Glutamatergic neuron (in vitro differentiated cells): ENCODE measurements at regions not wholly inside any gene's neighbourhood (a gene's known extent, or its start where the extent isn't known, plus 50 kb on each side); places are given as distances from the start of the nearest gene placed in this dataset.

ENCODE experiments used
- DNase-seq: peaks from one replicate; pipeline ENCODE4 v3.0.0; 2022
- H3K27ac Mint-ChIP-seq: one replicate; pipeline ENCODE4 v1.8.0; 2020; ENCODE audit warnings: mild to moderate bottlenecking, mixed read lengths, inconsistent platforms; ENCODE audit not compliant: unreplicated experiment
- H3K27me3 Mint-ChIP-seq: one replicate; pipeline ENCODE4 v1.8.0; 2020; ENCODE audit warnings: mild to moderate bottlenecking, moderate library complexity, mixed read lengths, inconsistent platforms; ENCODE audit not compliant: unreplicated experiment
- H3K36me3 Mint-ChIP-seq: one replicate; pipeline ENCODE4 v1.8.0; 2020; ENCODE audit warnings: mild to moderate bottlenecking, mixed read lengths, inconsistent platforms; ENCODE audit not compliant: unreplicated experiment
- H3K4me1 Mint-ChIP-seq: one replicate; pipeline ENCODE4 v1.8.0; 2020; ENCODE audit warnings: mild to moderate bottlenecking, low read depth, mixed read lengths, inconsistent platforms; ENCODE audit not compliant: unreplicated experiment
- H3K4me3 Mint-ChIP-seq: one replicate; pipeline ENCODE4 v1.8.0; 2020; ENCODE audit warnings: mild to moderate bottlenecking, mixed read lengths, inconsistent platforms; ENCODE audit not compliant: unreplicated experiment
- H3K9me3 Mint-ChIP-seq: one replicate; pipeline ENCODE4 v1.8.0; 2020; ENCODE audit warnings: mild to moderate bottlenecking, moderate library complexity, mixed read lengths, inconsistent platforms; ENCODE audit not compliant: unreplicated experiment
- TF ChIP-seq, protein P1 (sequence below): fragments of 200-600 bp; sonication (generic); IDR thresholded peaks from one replicate; pipeline ENCODE4 v1.5.0; 2021; ENCODE audit not compliant: partially characterized antibody, unreplicated experiment

DNA sequence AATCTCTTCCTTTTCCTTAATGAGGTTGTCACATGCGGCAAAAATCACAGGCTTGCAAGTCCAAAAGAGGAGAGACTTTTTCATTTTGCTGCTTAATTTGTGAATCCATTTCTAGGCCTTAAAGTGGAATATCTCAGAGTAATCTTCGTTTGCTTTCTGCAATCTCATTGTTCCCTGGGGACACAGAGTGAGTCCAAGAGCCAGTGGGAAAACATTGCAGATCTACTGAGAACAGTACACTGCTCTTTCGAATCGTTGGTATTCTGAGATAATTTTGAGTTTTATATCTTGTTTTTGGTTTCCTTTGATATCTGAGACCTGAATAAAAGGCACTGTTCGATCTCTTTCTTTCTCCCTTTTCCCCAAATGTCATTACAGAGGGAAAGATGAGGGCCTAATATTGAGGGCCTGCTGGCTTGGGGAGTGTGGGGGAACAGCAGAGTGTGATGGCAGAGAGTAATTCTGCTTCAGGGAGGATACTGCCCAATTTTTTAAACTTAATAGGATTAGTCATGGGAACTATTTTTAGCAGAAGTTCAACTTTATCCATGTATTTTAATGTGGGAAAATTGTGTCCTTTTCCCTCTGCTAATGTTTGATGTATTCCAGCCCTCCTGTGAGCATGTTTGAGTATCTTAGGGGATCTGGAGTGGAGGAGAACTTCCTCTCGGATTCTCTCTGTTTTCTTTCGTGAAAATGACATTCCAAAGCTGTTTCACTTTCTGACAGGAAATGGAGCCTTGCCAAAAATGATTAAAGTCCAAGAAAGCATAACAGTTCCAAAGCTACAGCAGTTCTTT lies 418.2 kb upstream of the ZEB2 start:
- Mint-ChIP-seq H3K36me3 (no peaks in the 10 kb centered on the region), H3K27ac (peak overlapping the region; percentile 71), H3K4me3 (no peak overlapping the region), H3K27me3 (no peaks in the 10 kb centered on the region), H3K9me3 (no peaks in the 10 kb centered on the region), H3K4me1 (peaks cover 12% of the 10 kb centered on the region)
- no peak for DNase-seq
- TF ChIP-seq, protein P1, sequence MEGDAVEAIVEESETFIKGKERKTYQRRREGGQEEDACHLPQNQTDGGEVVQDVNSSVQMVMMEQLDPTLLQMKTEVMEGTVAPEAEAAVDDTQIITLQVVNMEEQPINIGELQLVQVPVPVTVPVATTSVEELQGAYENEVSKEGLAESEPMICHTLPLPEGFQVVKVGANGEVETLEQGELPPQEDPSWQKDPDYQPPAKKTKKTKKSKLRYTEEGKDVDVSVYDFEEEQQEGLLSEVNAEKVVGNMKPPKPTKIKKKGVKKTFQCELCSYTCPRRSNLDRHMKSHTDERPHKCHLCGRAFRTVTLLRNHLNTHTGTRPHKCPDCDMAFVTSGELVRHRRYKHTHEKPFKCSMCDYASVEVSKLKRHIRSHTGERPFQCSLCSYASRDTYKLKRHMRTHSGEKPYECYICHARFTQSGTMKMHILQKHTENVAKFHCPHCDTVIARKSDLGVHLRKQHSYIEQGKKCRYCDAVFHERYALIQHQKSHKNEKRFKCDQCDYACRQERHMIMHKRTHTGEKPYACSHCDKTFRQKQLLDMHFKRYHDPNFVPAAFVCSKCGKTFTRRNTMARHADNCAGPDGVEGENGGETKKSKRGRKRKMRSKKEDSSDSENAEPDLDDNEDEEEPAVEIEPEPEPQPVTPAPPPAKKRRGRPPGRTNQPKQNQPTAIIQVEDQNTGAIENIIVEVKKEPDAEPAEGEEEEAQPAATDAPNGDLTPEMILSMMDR, result no peak

DNA sequence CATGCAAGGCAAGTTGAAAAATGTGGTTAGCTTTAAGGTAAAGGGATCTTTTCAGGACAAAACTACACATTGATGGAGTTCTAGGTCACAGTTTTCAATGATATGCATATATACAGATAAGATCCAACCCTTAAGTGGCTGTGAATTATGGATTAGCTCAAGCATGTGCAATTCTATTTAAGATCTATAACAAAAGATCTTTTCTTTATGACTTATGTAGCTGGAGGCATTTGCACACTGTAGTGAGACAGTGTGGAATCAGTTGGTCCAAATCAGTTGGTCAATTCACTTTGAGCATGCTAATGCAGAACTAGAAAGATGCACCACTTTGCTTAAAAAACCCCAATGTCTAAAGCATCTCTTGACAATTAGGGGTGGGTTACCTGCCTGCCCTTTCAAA lies 417.1 kb upstream of the ZEB2 start:
- H3K27ac Mint-ChIP-seq, result no peak overlapping the region
- TF ChIP-seq, protein P1, result no peak
- no peak for DNase-seq
- no peak overlapping the region for H3K4me3 Mint-ChIP-seq
- H3K36me3 Mint-ChIP-seq, result no peaks in the 10 kb centered on the region
- H3K9me3 Mint-ChIP-seq, result no peaks in the 10 kb centered on the region
- peaks cover 12% of the 10 kb centered on the region for H3K4me1 Mint-ChIP-seq
- H3K27me3 Mint-ChIP-seq, result no peaks in the 10 kb centered on the region

GRCh38 chr2:144936442-144936841 lies 416.5 kb upstream of the ZEB2 start:
- no peak for DNase-seq
- Mint-ChIP-seq H3K4me1 (peaks cover 12% of the 10 kb centered on the region), H3K27ac (no peak overlapping the region), H3K27me3 (no peaks in the 10 kb centered on the region), H3K36me3 (no peaks in the 10 kb centered on the region), H3K4me3 (no peak overlapping the region), H3K9me3 (no peaks in the 10 kb centered on the region)
- TF ChIP-seq, protein P1, result no peak

DNA sequence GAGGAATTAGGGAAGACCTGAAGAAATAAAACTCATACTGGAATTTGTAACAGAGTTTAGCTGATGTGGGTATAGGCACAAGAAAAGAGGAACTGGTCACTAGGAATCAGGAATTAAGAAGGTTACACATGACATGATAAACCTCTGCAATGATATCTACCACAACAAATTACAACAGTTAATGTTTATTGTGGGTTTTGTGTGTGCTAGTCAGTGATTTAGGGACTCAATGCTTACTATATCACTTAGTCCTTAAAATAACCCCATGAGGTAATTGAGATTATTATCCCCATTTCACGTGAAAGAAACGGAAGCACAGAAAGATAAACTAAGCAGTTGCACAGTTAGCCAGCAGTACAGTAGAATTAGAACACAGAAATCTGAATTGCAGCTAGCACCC lies 415.8 kb upstream of the ZEB2 start:
- peaks cover 12% of the 10 kb centered on the region for H3K4me1 Mint-ChIP-seq
- H3K36me3 Mint-ChIP-seq, result no peaks in the 10 kb centered on the region
- no peak overlapping the region for H3K27ac Mint-ChIP-seq
- H3K9me3 Mint-ChIP-seq, result no peaks in the 10 kb centered on the region
- TF ChIP-seq, protein P1, result no peak
- no peak overlapping the region for H3K4me3 Mint-ChIP-seq
- DNase-seq, result no peak
- no peaks in the 10 kb centered on the region for H3K27me3 Mint-ChIP-seq

DNA sequence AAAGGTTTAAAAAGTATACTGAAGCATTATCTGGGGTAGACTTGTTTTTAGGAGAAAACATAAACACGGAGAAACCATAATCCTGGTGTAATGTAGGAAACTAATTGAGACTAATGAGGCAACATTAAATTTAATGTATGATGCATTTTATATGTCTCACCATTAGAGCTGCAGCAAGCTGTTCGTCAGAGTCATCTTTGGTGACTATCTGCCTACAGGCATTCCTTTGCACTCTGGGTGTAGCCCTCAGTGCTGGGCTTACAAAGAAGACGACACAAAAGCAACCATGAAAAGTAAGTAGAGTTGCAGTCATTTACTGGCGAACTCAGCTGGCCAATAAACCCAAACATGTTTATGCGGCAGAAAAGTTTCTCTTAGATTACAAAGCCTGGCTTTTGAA lies 415.3 kb upstream of the ZEB2 start:
- H3K27ac Mint-ChIP-seq, result no peak overlapping the region
- no peak for DNase-seq
- no peaks in the 10 kb centered on the region for H3K9me3 Mint-ChIP-seq
- peaks cover 12% of the 10 kb centered on the region for H3K4me1 Mint-ChIP-seq
- TF ChIP-seq, protein P1, result no peak
- no peak overlapping the region for H3K4me3 Mint-ChIP-seq
- H3K36me3 Mint-ChIP-seq, result no peaks in the 10 kb centered on the region
- no peaks in the 10 kb centered on the region for H3K27me3 Mint-ChIP-seq
